Breast epithelium (tissue), 3 donors: ENCODE measurements at regions not wholly inside any gene's neighbourhood (a gene's known extent, or its start where the extent isn't known, plus 50 kb on each side); places are given as distances from the start of the nearest gene placed in this dataset.

Experiments
- POLR2A ChIP-seq: fragments of 450-650 bp; IDR thresholded peaks from one replicate; pipeline ENCODE4 v1.6.1; 2016; ENCODE audit warnings: antibody characterized with exemption, mild to moderate bottlenecking, moderate library complexity
- POLR2AphosphoS5 ChIP-seq, 3 donors: sonication (generic); formaldehyde crosslinking; IDR thresholded peaks; one replicate each; pipeline ENCODE4 v1.6.1; 2017; ENCODE audit warnings: antibody characterized with exemption in 3 of 3
- TF ChIP-seq, protein P1 (sequence below), 3 donors: fragments of 450-650 bp; IDR thresholded peaks; one replicate each; pipeline ENCODE4 v1.5.1; 2016 to 2017; ENCODE audit warnings: antibody characterized with exemption in 3 of 3, mild to moderate bottlenecking in 3 of 3, moderate library complexity in 3 of 3

DNA sequence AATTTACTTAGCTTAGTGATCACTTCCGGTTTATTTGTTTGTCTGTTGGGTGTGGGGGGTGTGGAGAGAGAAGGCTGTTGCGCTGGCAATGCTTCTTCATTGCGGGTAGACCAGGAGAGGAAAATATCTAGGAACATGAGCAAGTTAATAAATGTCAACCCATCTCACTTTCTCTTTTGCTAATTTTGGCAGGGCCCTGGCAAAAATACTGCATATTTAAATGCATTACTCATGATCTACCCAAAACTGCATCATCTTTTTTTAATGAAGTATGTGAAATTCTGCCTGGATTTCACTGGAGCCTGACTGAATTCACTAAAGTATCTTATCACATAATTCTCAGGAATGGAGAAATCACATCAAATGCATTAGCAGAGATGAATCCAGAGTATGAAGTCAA lies 1131.0 kb upstream of the NXPH2 start:
- TF ChIP-seq, protein P1, sequence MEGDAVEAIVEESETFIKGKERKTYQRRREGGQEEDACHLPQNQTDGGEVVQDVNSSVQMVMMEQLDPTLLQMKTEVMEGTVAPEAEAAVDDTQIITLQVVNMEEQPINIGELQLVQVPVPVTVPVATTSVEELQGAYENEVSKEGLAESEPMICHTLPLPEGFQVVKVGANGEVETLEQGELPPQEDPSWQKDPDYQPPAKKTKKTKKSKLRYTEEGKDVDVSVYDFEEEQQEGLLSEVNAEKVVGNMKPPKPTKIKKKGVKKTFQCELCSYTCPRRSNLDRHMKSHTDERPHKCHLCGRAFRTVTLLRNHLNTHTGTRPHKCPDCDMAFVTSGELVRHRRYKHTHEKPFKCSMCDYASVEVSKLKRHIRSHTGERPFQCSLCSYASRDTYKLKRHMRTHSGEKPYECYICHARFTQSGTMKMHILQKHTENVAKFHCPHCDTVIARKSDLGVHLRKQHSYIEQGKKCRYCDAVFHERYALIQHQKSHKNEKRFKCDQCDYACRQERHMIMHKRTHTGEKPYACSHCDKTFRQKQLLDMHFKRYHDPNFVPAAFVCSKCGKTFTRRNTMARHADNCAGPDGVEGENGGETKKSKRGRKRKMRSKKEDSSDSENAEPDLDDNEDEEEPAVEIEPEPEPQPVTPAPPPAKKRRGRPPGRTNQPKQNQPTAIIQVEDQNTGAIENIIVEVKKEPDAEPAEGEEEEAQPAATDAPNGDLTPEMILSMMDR (IDR thresholded peaks at IDR 0.05): no peak
- no peak for TF ChIP-seq POLR2A
- TF ChIP-seq POLR2AphosphoS5 (IDR thresholded peaks at IDR 0.05): no peak
